MM.1S (cell line): ENCODE measurements at regions not wholly inside any gene's neighbourhood (a gene's known extent, or its start where the extent isn't known, plus 50 kb on each side); places are given as distances from the start of the nearest gene placed in this dataset.

ENCODE experiments used
- CTCF ChIP-seq: fragments of 300-600 bp; sonication (generic); IDR thresholded peaks from 2 replicates; pipeline ENCODE4 v1.5.1; 2016; ENCODE audit warnings: antibody characterized with exemption, low read length, mixed read lengths
- EZH2 ChIP-seq: fragments of 300-600 bp; sonication (generic); optimal IDR thresholded peaks from 2 replicates; pipeline ENCODE3; 2017; ENCODE audit warnings: low read depth, mild to moderate bottlenecking, antibody characterized with exemption, low read length, mixed read lengths

GRCh38 chrX:39050427-39050826, 249.2 kb downstream of the MID1IP1 start:
- TF ChIP-seq CTCF (no peak), EZH2 (no peak)
